ENCODE measurements at regions not wholly inside any gene's neighbourhood (a gene's known extent, or its start where the extent isn't known, plus 50 kb on each side); places are given as distances from the start of the nearest gene placed in this dataset.

DNA sequence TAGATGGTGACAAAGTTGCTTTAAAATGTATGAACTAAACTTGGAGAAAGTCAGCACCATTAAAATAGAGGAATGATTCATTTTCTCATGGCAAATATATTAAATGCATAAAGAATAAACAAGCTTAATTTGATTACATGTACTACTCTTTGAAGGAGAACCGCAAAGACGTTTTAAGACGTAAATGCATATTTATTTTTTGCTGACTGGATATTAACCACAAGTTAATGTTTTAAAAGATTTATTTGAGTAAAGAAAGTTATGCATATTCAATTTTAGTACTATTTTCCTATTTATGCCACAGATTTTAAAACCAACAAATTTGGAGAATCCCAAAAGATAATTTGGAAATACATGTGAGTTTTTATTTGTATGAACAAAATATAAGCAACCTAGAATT lies 1121.9 kb downstream of the CDH8 start:
- no peaks in the 10 kb centered on the region for H4K20me1 ChIP-seq (ENCODE audit: insufficient read depth, low read length)
- H3K36me3 ChIP-seq (replicated peaks in 1 of 2; ENCODE audit: control insufficient read depth in 1 of 2, insufficient read depth in 2 of 2, low read length in 2 of 2), result no peaks in the 10 kb centered on the region
- H3K4me1 ChIP-seq (ENCODE audit: insufficient read depth, low read length), result no peaks in the 10 kb centered on the region
- H3K9ac ChIP-seq (ENCODE audit: insufficient read depth, low read depth, low read length), result no peak overlapping the region
- TF ChIP-seq MAFK (conservative IDR thresholded peaks at IDR 0.05 in 1 of 2, IDR thresholded peaks at IDR 0.05 in 1 of 2; ENCODE audit: low read length in 2 of 2) (peak; percentile 60 to 77), NBN (conservative IDR thresholded peaks at IDR 0.05) (no peak), FOXP1 (IDR thresholded peaks at IDR 0.05) (no peak), FOXP1 (CRISPR knock-in tag; IDR thresholded peaks at IDR 0.05) (no peak), MAFF (IDR thresholded peaks at IDR 0.05; ENCODE audit: low read depth, low read length) (peak; percentile 63), MZF1 (CRISPR knock-in tag; IDR thresholded peaks at IDR 0.05; ENCODE audit: borderline replicate concordance) (no peak), MED1 (CRISPR knock-in tag; IDR thresholded peaks at IDR 0.05) (no peak)
- ATAC-seq (no peak), DNase-seq (ENCODE audit: low spot score) (no peak), FAIRE-seq (no peak)
- H3K9me3 ChIP-seq (ENCODE audit: low read length), result peaks cover 71% of the 10 kb centered on the region
- H3K79me2 ChIP-seq (ENCODE audit: insufficient read depth, low read length), result no peaks in the 10 kb centered on the region
- no TSS peak for BruUV-seq (replicated peaks)
- no peak overlapping the region for H3K27ac ChIP-seq (ENCODE audit: extremely low read length, insufficient read depth, low read length)
- no peak overlapping the region for H2AFZ ChIP-seq (ENCODE audit: low read length)
- in situ Hi-C loops (cut with HindIII; ENCODE audit: extremely low pct_ligation_motif_present, low pct_unique_long_range_greater_than_20kb) (no loop called here), intact Hi-C loops (cut with micrococcal nuclease; ENCODE audit: unreplicated experiment) (no loop called here)
- POLR2A ChIA-PET, result no interaction called here
- H3K27me3 ChIP-seq (ENCODE audit: control insufficient read depth in 1 of 2, insufficient read depth in 2 of 2, low read length in 2 of 2), result no peaks in the 10 kb centered on the region
- no peak overlapping the region for H3K4me2 ChIP-seq (ENCODE audit: low read depth, low read length)
- CTCF ChIA-PET (ENCODE audit: low intra/inter-chr PET ratio, low total read pairs), result no interaction called here
- no peak overlapping the region for H3K4me3 ChIP-seq (replicated peaks in 1 of 3; ENCODE audit: insufficient read depth in 1 of 3, low read depth in 2 of 3, low read length in 3 of 3)
- 6% methylated on average over 3 of the region's 3 CpGs for WGBS (ENCODE audit: low lambda C conversion rate)

DNA sequence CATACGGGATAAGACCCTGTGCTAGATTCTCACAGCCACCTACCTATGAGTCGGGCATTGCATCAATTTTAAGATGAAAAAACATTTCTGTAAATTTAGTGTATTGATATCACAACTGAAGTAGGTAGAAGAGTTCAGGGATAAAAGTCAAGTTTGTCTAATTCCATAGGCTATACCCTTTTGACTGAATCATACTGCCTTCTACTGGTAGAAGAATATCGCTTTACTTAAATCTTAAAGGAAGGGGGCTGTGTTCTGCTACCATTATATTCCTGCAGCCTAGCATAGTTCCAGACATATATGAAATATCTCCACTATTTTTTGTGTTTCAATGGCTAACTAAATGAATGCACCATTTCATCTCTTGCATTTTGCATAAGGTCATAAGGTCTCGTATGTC lies 1128.6 kb downstream of the CDH8 start:
- no TSS peak for BruUV-seq (replicated peaks)
- Histone ChIP-seq H4K20me1 (ENCODE audit: insufficient read depth, low read length) (no peaks in the 10 kb centered on the region), H2AFZ (ENCODE audit: low read length) (no peak overlapping the region), H3K4me3 (replicated peaks in 1 of 3; ENCODE audit: insufficient read depth in 1 of 3, low read depth in 2 of 3, low read length in 3 of 3) (no peak overlapping the region), H3K36me3 (replicated peaks in 1 of 2; ENCODE audit: control insufficient read depth in 1 of 2, insufficient read depth in 2 of 2, low read length in 2 of 2) (no peaks in the 10 kb centered on the region), H3K27me3 (ENCODE audit: control insufficient read depth in 1 of 2, insufficient read depth in 2 of 2, low read length in 2 of 2) (no peaks in the 10 kb centered on the region), H3K4me2 (ENCODE audit: low read depth, low read length) (no peak overlapping the region), H3K4me1 (ENCODE audit: insufficient read depth, low read length) (no peaks in the 10 kb centered on the region), H3K27ac (ENCODE audit: extremely low read length, insufficient read depth, low read length) (no peak overlapping the region), H3K79me2 (ENCODE audit: insufficient read depth, low read length) (no peaks in the 10 kb centered on the region), H3K9me3 (ENCODE audit: low read length) (peaks cover 72% of the 10 kb centered on the region), H3K9ac (ENCODE audit: insufficient read depth, low read depth, low read length) (no peak overlapping the region)
- intact Hi-C loops (cut with micrococcal nuclease; ENCODE audit: unreplicated experiment) (no loop called here), in situ Hi-C loops (cut with HindIII; ENCODE audit: extremely low pct_ligation_motif_present, low pct_unique_long_range_greater_than_20kb) (no loop called here)
- 15% methylated on average over 4 of the region's 4 CpGs for WGBS (ENCODE audit: low lambda C conversion rate)
- ATAC-seq (no peak), FAIRE-seq (no peak), DNase-seq (ENCODE audit: low spot score) (no peak)
- ChIA-PET CTCF (ENCODE audit: low intra/inter-chr PET ratio, low total read pairs) (no interaction called here), POLR2A (no interaction called here)
- no peak for TF ChIP-seq GPBP1L1 (CRISPR knock-in tag; IDR thresholded peaks at IDR 0.05)
- TF ChIP-seq PTBP1 (IDR thresholded peaks at IDR 0.05; ENCODE audit: low read depth, low read length, poor library complexity, severe bottlenecking), result no peak
- no peak for TF ChIP-seq IRX3 (CRISPR knock-in tag; IDR thresholded peaks at IDR 0.05; ENCODE audit: borderline replicate concordance, low read depth)
- TF ChIP-seq HMG20A (CRISPR knock-in tag; IDR thresholded peaks at IDR 0.05; ENCODE audit: borderline replicate concordance), result no peak
- no peak for TF ChIP-seq TCF7L2 (IDR thresholded peaks at IDR 0.05; ENCODE audit: low read depth, low read length)
- TF ChIP-seq REXO4 (CRISPR knock-in tag; IDR thresholded peaks at IDR 0.05; ENCODE audit: borderline replicate concordance), result no peak
- no peak for TF ChIP-seq ELF1 (CRISPR knock-in tag; IDR thresholded peaks at IDR 0.05)
- TF ChIP-seq NR2C2 (CRISPR knock-in tag; IDR thresholded peaks at IDR 0.05; ENCODE audit: borderline replicate concordance), result no peak
- no peak for TF ChIP-seq ZNF563 (CRISPR knock-in tag; IDR thresholded peaks at IDR 0.05)
- no peak for TF ChIP-seq CENPT (CRISPR knock-in tag; IDR thresholded peaks at IDR 0.05; ENCODE audit: low read depth)
- TF ChIP-seq ZNF747 (CRISPR knock-in tag; IDR thresholded peaks at IDR 0.05; ENCODE audit: borderline replicate concordance), result no peak
- TF ChIP-seq POGK (CRISPR knock-in tag; conservative IDR thresholded peaks at IDR 0.05), result no peak

All from HepG2 (cell line).